ENCODE measurements at regions not wholly inside any gene's neighbourhood (a gene's known extent, or its start where the extent isn't known, plus 50 kb on each side); places are given as distances from the start of the nearest gene placed in this dataset.

DNA sequence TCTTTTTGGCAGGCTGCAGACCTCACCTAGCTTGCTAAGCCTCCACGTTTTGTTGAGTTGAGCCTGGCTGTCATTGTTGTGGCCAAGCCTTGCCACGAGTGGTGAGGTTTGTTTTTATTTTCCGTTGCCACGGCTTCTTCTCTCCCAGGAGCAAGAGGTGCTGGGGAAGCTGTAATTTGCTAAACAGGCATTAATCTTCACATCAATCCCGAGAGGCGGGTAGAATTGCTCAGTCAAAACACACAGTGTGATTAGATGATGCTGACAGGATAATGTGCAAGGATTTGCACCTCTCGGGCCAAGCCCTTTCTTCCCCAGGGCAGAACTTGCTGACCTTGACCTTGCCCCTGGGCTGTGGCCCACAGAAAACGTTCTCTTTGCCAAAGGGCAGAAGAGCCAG lies 72.2 kb upstream of the ATP6AP2 start:
- H3K27me3 ChIP-seq, result no peaks in the 10 kb centered on the region
- H3K4me1 ChIP-seq, result no peaks in the 10 kb centered on the region
- no peaks in the 10 kb centered on the region for H3K36me3 ChIP-seq
- intact Hi-C loops (cut with DNase I; ENCODE audit: low total_unique reads), result no loop called here
- DNase-seq, result no peak
- no peaks in the 10 kb centered on the region for H3K9me3 ChIP-seq
- TF ChIP-seq, protein P1, sequence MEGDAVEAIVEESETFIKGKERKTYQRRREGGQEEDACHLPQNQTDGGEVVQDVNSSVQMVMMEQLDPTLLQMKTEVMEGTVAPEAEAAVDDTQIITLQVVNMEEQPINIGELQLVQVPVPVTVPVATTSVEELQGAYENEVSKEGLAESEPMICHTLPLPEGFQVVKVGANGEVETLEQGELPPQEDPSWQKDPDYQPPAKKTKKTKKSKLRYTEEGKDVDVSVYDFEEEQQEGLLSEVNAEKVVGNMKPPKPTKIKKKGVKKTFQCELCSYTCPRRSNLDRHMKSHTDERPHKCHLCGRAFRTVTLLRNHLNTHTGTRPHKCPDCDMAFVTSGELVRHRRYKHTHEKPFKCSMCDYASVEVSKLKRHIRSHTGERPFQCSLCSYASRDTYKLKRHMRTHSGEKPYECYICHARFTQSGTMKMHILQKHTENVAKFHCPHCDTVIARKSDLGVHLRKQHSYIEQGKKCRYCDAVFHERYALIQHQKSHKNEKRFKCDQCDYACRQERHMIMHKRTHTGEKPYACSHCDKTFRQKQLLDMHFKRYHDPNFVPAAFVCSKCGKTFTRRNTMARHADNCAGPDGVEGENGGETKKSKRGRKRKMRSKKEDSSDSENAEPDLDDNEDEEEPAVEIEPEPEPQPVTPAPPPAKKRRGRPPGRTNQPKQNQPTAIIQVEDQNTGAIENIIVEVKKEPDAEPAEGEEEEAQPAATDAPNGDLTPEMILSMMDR (IDR thresholded peaks at IDR 0.05), result no peak
- no peak for TF ChIP-seq POLR2A (IDR thresholded peaks at IDR 0.05)
- no peak overlapping the region for H3K27ac ChIP-seq
- H3K4me3 ChIP-seq, result no peak overlapping the region

DNA sequence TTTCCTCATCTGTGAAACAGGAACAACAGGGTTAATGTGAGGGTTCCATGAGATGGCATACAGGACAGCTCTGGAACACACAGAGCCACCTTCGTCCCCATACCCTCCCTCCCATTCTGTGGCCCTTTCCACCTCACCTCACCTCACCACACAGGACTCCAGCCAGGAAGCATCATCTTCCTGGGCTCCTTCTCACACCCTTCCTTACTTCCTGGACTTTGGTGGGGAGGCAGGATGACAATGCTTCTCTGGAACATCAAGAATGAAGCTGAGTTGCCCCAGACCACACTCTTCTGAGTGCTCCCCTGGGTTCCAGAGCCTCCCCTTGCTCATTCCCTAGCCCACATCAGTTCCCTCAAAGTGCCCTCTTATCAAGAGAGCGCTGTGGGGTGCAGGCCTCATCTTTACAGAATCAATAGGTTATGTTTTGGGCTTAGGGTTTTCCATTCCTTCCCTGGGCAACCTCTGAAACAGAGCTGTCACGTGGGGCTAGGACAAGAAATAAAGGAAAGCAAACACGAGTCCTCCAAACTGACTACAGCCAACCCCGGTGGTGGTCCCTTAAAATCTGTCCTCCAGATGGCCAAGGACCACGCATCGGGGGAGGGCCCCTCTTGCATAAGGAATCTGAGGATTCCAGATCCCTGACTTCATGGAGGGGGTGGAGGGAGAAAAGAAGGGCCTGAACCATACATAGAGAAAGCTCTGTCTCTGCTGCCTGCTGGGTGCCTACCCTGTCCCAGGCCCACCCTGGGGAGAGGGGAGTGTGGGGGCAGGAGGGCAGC lies 74.4 kb upstream of the ATP6AP2 start:
- intact Hi-C loops (cut with DNase I; ENCODE audit: low total_unique reads), result no loop called here
- no peak overlapping the region for H3K4me3 ChIP-seq
- H3K27ac ChIP-seq, result no peak overlapping the region
- no peaks in the 10 kb centered on the region for H3K36me3 ChIP-seq
- no peaks in the 10 kb centered on the region for H3K27me3 ChIP-seq
- DNase-seq, result no peak
- H3K9me3 ChIP-seq, result no peaks in the 10 kb centered on the region
- TF ChIP-seq, protein P1 (IDR thresholded peaks at IDR 0.05), result no peak
- TF ChIP-seq POLR2A (IDR thresholded peaks at IDR 0.05), result no peak
- no peaks in the 10 kb centered on the region for H3K4me1 ChIP-seq

DNA sequence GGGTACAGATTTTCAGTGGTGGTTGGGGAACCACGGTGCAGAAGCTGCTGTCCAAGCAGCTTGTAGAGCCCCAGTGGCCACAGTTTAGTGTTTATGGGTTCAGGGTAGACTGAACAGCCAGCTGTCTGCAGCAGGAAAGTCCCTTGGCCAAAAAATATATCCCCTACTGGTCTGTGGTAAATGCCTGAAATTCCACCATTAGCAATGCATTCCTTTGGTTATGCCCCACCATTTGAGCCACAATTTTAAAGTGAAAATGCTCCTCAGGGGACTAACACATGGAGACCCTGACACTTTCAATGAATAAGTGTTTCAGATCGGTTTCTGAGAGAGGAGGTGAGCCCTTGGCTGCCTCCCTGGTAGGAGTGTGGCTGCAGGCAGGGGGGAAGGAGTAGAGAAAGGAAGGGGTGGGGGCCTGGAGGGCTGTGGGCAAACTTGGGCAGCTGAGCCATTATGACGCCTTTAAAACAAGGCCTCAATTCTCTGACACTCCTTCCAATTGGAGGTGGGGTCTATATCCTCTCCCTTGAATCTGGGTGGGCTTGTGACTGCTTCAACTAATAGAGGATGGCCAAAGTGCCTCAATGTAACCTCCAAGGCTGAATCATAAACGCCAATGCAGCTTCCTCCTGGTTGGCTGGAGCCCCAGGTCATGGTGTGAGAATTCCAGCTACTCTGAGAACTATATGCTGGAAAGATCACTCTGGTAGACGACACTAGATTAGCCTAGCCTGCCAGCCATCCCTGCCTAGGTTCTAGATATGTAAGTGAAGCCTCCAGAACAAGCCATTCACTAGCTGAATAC lies 75.8 kb upstream of the ATP6AP2 start:
- no peaks in the 10 kb centered on the region for H3K27me3 ChIP-seq

DNA sequence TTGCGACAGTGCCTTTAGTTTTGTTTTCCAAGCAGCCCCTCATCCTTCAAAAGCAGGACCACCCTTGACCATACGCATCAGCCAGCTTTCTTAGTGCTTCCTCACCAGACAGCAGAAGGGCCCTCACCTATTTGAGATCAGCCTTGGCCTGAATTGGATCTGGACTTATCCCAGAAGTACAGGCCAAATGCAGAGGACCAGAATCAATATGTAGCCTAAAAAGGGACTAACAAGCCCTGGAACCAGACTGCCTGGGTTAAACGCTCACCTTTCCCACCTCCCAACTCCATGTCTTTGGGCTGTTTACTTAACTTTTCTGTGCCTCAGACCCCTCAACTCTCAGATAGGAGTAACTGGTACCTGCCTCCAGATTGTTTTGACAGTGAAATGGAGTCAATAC lies 77.7 kb upstream of the ATP6AP2 start:
- TF ChIP-seq POLR2A (IDR thresholded peaks at IDR 0.05), result no peak
- TF ChIP-seq, protein P1 (IDR thresholded peaks at IDR 0.05), result no peak
- intact Hi-C loops (cut with DNase I; ENCODE audit: low total_unique reads), result no loop called here
- Histone ChIP-seq H3K4me1 (no peaks in the 10 kb centered on the region), H3K4me3 (no peak overlapping the region), H3K9me3 (no peaks in the 10 kb centered on the region), H3K27me3 (no peaks in the 10 kb centered on the region), H3K36me3 (no peaks in the 10 kb centered on the region), H3K27ac (no peak overlapping the region)
- no peak for DNase-seq

More for the DNA sequence above, 75.8 kb upstream of the ATP6AP2 start:
- H3K36me3 ChIP-seq, result no peaks in the 10 kb centered on the region
- intact Hi-C loops (cut with DNase I; ENCODE audit: low total_unique reads), result no loop called here
- H3K4me1 ChIP-seq, result no peaks in the 10 kb centered on the region
- no peak for DNase-seq
- no peak overlapping the region for H3K27ac ChIP-seq
- no peak overlapping the region for H3K4me3 ChIP-seq
- no peaks in the 10 kb centered on the region for H3K9me3 ChIP-seq
- TF ChIP-seq POLR2A (IDR thresholded peaks at IDR 0.05), result no peak
- TF ChIP-seq, protein P1 (IDR thresholded peaks at IDR 0.05), result no peak

DNA sequence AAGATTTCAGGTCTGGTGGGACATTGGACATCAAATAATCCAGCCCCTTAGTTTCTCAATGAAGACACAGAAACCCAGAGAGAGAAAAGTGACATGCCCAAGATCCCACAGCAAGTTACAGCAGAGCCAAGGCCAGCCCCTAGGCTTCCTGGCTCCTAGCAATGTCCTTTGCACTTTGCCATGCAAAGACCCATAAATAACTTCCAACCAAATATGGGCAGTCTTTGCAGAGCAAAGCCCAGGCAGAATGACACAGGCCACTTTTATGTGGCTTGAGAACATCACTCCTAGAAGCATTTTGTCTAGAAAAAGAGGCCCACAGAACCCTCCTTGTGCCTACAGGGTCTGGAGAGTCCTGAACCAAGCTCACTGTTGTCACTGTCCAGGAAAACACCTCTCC lies 78.1 kb upstream of the ATP6AP2 start:
- intact Hi-C loops (cut with DNase I; ENCODE audit: low total_unique reads), result no loop called here
- no peak overlapping the region for H3K27ac ChIP-seq
- DNase-seq, result no peak
- H3K4me1 ChIP-seq, result no peaks in the 10 kb centered on the region
- H3K36me3 ChIP-seq, result no peaks in the 10 kb centered on the region
- H3K27me3 ChIP-seq, result no peaks in the 10 kb centered on the region
- TF ChIP-seq POLR2A (IDR thresholded peaks at IDR 0.05), result no peak
- TF ChIP-seq, protein P1 (IDR thresholded peaks at IDR 0.05), result no peak
- no peak overlapping the region for H3K4me3 ChIP-seq
- no peaks in the 10 kb centered on the region for H3K9me3 ChIP-seq

All from uterus (tissue), 3 donors.